RWPE1 (cell line): ENCODE measurements at regions not wholly inside any gene's neighbourhood (a gene's known extent, or its start where the extent isn't known, plus 50 kb on each side); places are given as distances from the start of the nearest gene placed in this dataset.

Experiments used
- CTCF ChIA-PET: fragments of 350-600 bp; sonication (Branson Sonifier 250); formaldehyde crosslinking; extraction: SDS; loops from one replicate; lab custom pipeline; 2021; lab: Yijun Ruan, JAX
- POLR2A ChIA-PET: fragments of 400-600 bp; formaldehyde crosslinking; extraction: SDS; loops from one replicate; lab custom pipeline; 2020; ENCODE audit warnings: antibody characterized with exemption; ENCODE audit not compliant: low non-redundant PET; lab: Yijun Ruan, JAX
- DNase-seq: peaks from one replicate; pipeline ENCODE4 v3.0.0; 2012; ENCODE audit warnings: low spot score
- H3K27ac ChIP-seq: fragments of 450-650 bp; 2 replicates; pipeline ENCODE4 v1.5.1; 2017
- TF ChIP-seq, protein P1 (sequence below): fragments of 450-650 bp; conservative IDR thresholded peaks from 2 replicates; pipeline ENCODE4 v1.5.1; 2017; ENCODE audit warnings: low read depth, mild to moderate bottlenecking

DNA sequence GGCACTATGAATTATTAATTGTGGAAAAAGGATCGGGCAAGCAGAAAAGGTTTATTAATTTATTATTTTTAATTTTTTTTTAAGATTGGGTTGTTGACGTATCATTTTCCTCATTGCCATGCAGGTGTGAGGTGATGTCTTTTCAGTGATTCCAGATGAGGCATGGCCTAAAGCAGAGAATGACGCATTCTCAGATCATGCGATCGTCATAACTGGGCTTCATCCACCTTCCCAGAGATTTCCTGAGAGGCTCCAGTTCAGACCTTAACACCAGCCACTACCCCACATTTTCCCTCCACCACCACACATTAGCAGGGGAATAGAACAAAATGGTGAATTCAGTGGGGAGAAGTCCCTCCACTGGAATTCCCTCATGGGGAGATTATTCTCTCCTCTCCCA, 518.4 kb upstream of the SPHKAP start:
- POLR2A ChIA-PET, result no interaction called here
- CTCF ChIA-PET, result no interaction called here
- TF ChIP-seq, protein P1, sequence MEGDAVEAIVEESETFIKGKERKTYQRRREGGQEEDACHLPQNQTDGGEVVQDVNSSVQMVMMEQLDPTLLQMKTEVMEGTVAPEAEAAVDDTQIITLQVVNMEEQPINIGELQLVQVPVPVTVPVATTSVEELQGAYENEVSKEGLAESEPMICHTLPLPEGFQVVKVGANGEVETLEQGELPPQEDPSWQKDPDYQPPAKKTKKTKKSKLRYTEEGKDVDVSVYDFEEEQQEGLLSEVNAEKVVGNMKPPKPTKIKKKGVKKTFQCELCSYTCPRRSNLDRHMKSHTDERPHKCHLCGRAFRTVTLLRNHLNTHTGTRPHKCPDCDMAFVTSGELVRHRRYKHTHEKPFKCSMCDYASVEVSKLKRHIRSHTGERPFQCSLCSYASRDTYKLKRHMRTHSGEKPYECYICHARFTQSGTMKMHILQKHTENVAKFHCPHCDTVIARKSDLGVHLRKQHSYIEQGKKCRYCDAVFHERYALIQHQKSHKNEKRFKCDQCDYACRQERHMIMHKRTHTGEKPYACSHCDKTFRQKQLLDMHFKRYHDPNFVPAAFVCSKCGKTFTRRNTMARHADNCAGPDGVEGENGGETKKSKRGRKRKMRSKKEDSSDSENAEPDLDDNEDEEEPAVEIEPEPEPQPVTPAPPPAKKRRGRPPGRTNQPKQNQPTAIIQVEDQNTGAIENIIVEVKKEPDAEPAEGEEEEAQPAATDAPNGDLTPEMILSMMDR, result no peak
- H3K27ac ChIP-seq, result no peak overlapping the region
- no peak for DNase-seq

DNA sequence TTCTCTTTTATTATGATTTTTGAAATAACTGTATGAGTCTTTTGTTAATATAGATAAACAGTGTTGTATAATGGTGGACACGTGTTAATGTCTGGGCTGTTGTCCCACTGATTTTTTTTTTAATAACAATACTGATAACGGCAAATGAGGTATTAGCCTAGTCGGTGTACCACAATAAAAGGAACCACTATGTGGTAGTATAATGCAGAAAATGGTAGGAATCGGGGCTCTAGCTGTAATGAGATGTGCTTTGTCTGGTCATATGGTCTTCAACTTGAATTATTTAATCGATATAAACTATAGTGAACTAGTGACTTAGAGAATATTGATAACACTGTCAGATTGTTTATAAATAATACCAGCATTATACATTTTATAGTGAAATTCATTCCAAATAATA, 517.9 kb upstream of the SPHKAP start:
- TF ChIP-seq, protein P1, result no peak
- H3K27ac ChIP-seq, result no peak overlapping the region
- ChIA-PET POLR2A (no interaction called here), CTCF (interaction anchor here (0.6 kb wide), 2 partner anchors 837 to 1062 kb away, joined by 3 read pairs; no protein-coding TSS in a partner anchor)
- DNase-seq, result peak; percentile 4

DNA sequence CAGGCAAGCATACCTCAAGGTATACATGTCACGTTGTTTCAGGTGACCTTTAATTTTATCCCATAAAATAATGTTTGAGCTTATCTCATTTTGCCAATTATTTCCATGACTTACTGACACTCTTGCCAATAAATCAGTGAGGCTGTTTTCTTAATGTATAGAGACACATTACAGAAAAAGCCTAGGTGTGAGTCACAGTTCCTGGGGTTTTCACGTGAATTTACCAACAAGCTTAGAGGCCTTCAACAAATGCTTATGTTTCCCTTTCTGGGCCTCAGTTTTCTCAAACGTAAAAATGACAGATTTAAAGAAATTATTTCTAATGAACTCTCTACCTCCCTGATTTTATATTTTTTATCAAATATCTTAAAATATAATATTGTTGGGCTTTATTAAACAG, 517.5 kb upstream of the SPHKAP start:
- ChIA-PET CTCF (interaction anchor here (0.6 kb wide), 2 partner anchors 836 to 1062 kb away, joined by 3 read pairs; no protein-coding TSS in a partner anchor), POLR2A (no interaction called here)
- H3K27ac ChIP-seq, result no peak overlapping the region
- DNase-seq, result no peak
- TF ChIP-seq, protein P1, result no peak

DNA sequence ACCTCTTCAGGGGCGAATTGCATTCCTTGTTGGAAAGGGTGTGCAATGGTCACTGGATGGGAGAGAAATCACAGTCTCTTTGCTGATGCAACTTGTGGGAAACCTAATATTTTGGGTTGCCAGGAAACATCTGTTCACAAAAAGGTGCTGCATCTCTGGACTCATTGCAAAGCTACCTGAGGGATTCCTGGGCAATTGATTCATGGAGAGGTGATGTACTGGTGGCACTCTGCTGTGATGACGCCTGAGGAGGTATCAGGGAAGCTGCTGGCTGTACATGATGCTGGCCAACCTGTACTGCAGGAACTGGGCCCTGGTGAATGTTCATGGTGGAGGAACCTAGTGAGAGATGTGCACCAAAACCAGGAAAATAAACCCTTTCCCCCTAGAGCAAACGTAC, 516.0 kb upstream of the SPHKAP start:
- TF ChIP-seq, protein P1, result no peak
- no peak overlapping the region for H3K27ac ChIP-seq
- no peak for DNase-seq
- CTCF ChIA-PET, result no interaction called here
- POLR2A ChIA-PET, result no interaction called here

DNA sequence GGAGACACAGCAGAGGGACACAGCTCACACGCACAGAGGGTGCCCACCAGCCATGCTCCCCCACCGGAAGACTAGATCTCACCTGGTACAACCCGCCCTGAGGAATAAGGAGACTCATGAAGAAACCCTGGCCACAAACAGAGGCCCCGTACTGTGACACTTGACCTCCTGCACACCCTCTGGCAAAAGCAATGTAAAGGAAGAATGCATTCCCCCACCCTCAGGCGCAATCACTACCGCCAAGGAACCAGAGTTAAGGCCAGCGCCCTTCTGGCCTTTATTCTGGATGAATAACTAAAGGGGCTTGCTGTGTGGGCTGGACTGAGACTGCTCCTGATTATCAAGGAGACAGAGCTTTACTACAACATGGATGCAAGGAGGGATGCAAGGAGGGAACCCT, 509.2 kb upstream of the SPHKAP start:
- DNase-seq, result no peak
- ChIA-PET CTCF (interaction anchor here (0.6 kb wide), 1 partner anchor 585 kb away, joined by 3 read pairs; no protein-coding TSS in a partner anchor), POLR2A (no interaction called here)
- TF ChIP-seq, protein P1, result no peak
- no peak overlapping the region for H3K27ac ChIP-seq

DNA sequence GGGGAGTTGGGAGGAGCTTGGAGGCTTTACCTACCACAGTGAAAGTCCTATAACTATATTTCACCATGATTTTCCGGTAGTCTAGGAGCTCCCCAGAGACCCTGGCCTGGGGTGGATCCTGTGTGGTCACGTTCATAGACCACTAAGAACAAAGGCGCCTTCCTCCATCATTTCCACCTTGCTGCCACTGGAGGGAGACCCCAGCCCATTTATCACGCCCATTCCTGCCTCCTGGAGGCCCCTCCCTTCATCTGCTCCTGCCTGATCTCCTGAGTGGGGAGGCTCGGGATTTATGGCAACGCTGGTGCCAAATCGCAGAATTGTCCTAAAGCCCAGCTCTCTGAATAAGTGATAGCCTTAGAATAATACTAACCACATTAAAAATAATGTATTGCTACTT, 507.6 kb upstream of the SPHKAP start:
- TF ChIP-seq, protein P1, result no peak
- ChIA-PET CTCF (interaction anchor here (0.9 kb wide), 1 partner anchor 898 kb away, joined by 3 read pairs; no protein-coding TSS in a partner anchor), POLR2A (interaction anchor here (0.6 kb wide), 1 partner anchor 870 kb away, joined by 3 read pairs; no protein-coding TSS in a partner anchor)

More for the DNA sequence above, 507.6 kb upstream of the SPHKAP start:
- DNase-seq, result peak; percentile 17
- no peak overlapping the region for H3K27ac ChIP-seq
